ENCODE measurements at regions not wholly inside any gene's neighbourhood (a gene's known extent, or its start where the extent isn't known, plus 50 kb on each side); places are given as distances from the start of the nearest gene placed in this dataset.
"Not testable (repeated sequence)": the region's sequence is repeated elsewhere in the genome, so short reads cannot be mapped to it uniquely, and the experiment has no call there.

- DNase-seq: no peak
Measured at GRCh38 chr12:97714107-97714563, 251.5 kb downstream of the RMST start.

- no peak for DNase-seq
Measured at GRCh38 chr12:97716356-97716755, 253.8 kb downstream of the RMST start.

DNA sequence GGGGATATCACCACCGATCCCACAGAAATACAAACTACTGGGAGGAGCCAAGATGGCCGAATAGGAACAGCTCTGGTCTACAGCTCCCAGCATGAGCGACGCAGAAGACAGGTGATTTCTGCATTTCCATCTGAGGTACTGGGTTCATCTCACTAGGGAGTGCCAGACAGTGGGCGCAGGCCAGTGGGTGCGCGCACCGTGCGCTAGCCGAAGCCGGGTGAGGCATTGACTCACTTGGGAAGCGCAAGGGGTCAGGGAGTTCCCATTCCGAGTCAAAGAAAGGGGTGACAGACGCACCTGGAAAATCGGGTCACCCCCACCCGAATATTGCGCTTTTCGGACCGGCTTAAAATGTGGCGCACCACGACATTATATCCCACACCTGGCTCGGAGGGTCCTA is 261.2 kb downstream of the RMST start:
- not testable (repeated sequence) for DNase-seq

- DNase-seq: no peak
Measured at GRCh38 chr12:97745406-97746101, 282.9 kb downstream of the RMST start.

DNA sequence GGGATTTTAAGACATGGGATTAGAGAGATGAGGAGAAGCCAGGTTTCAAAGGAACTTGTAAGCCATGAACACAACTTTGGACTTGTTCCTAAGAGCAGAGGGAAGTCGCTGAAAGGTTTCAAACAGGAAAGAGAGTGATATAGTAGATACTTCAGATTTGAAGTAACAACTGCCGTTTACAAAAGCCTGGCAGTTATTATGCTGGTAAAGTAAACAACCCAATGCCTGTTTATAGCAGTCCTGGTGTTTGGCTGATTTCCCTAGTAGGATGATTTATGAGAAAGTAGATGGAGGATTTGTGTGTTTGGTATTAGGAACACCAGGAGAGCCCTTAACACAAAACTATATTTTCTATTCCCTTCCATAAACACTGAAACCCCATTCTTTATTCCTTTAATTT is 285.7 kb downstream of the RMST start:
- no peak for DNase-seq

- DNase-seq: no peak
Measured at GRCh38 chr12:97751704-97752103, 289.1 kb downstream of the RMST start.

- no peak for DNase-seq
Measured at GRCh38 chr12:97752129-97752528, 289.5 kb downstream of the RMST start.

GRCh38 chr12:97753332-97753731 is 290.7 kb downstream of the RMST start:
- DNase-seq: no peak

GRCh38 chr12:97754306-97754705 is 291.7 kb downstream of the RMST start:
- no peak for DNase-seq

GRCh38 chr12:97756066-97756666 is 293.6 kb downstream of the RMST start:
- no peak for DNase-seq

DNA sequence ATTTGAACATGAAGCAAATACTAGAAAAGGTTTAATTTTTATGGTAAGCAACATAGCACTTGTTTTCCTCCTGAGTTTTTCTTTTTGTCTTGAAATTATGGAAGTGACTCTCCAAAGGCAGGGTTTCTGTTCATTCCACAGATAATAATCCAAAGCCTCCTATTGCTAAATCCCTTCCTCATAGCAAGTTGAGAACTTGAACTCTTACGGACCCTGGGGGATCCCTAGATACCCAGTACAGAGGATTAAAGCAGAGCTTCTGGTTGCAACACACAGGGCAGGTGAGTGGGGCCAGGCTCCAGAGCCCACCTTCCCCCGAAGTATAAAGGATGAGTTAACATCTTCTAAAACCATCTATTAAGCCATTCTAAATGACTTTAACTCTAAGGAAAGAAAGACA is 294.1 kb downstream of the RMST start:
- DNase-seq: no peak

- no peak for DNase-seq
Measured at GRCh38 chr12:97757481-97758193, 295.0 kb downstream of the RMST start.

GRCh38 chr12:97758194-97758501 is 295.5 kb downstream of the RMST start:
- no peak for DNase-seq

GRCh38 chr12:97758586-97758985 is 296.0 kb downstream of the RMST start:
- no peak for DNase-seq

GRCh38 chr12:97760601-97761000 is 298.0 kb downstream of the RMST start:
- DNase-seq: no peak

DNA sequence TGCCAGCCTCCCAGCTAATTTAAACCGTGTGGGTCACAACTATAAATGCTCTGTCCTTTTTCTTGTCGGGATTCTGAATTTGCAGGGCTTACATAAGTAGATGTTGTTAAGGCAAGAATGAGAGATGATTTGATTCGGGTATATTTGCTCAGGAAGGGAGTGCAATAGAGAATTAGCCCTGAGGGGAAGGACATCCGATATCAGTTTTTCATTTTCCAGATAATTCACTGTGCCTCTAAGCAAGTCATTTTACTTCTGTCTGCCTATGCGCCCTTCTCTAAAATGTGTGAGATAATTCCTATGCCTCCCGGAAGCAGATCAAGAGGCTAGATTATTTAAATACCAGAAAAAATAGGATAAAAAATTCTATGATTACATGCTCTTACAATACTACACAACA is 300.5 kb downstream of the RMST start:
- DNase-seq: no peak

- DNase-seq: no peak
Measured at GRCh38 chr12:97764700-97765099, 302.1 kb downstream of the RMST start.

DNA sequence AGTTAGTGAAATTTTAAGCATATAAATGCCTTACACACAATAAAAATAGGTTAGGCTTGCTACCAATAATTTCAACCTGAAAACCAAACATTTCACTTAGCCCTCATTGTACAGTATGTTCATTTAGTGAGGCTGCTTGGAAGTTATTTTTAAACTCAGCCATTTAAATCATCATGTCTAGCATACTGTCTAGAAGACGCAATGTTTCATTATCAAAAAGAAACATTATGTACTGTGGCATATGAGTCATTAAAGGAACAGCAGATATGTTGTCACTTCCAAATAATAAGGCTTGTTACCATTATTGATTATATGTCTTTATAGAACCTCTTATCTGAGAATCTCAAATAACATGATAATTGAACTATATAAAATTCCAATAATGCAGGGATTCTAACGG is 304.7 kb downstream of the RMST start:
- DNase-seq: no peak

DNA sequence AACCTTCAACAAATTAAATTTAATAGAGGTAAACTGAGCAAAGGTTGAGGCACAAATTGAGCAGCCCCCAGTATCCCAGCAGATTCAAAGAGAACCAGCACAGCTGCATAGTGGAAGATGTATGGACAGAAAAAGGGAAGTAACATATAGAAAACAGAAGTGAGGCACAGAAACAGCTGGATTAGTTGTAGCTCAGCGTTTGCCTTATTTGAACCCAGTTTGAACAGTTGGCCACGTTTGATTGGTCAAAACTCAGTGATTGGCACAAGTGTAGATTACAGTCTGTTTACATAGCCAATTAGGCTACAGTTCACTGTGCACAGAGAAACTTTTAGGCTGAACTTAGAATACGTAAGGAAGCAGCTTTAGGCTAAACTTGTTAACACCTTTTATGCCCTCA is 315.5 kb downstream of the RMST start:
- no peak for DNase-seq

DNA sequence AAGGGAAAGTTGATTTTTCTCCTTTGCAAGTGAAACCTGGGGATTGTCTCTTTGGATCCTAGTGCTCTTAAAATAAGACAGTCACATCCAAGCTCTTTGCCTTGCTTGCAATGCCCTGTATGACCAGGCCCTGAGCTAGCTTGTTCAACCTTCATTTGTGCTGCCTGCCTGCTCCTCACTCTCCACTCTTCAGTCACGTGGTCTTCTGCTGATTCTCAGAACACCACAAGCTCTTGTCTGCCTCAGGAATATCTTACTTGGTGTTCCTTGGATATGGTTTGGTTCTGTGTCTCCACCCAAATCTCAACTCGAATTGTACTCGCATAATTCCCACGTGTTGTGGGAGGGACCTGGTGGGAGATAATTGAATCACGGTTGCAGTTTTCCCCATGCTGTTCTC is 318.7 kb downstream of the RMST start:
- DNase-seq: no peak

- no peak for DNase-seq
Measured at GRCh38 chr12:97784904-97785303, 322.3 kb downstream of the RMST start.

GRCh38 chr12:97790281-97790680 is 327.7 kb downstream of the RMST start:
- no peak for DNase-seq

GRCh38 chr12:97797473-97797872 is 334.9 kb downstream of the RMST start:
- no peak for DNase-seq

DNA sequence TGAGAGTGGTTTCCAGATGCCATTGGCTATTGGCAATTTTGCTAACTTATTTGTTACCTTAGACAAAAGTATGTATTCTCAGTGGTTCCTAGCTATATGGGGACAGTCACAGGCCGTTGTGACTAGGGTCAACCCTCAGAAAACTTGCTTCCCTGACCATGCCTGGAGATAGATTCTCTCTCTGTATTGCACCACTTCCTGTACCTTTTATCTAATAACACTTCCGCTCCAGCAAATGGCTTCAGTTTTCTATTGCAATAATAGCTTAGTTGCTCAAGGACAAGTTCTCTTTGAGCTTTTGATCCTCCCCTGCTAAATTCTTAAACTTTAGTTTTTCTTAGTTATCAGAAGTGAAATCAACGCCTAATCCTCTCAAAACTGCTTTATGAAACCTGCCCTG is 338.0 kb downstream of the RMST start:
- no peak for DNase-seq

All from CD4-positive, alpha-beta T cell treated with Interleukin-1 beta for 1 hour (primary cell).